AG04450 (cell line): ENCODE measurements at regions not wholly inside any gene's neighbourhood (a gene's known extent, or its start where the extent isn't known, plus 50 kb on each side); places are given as distances from the start of the nearest gene placed in this dataset.

Experiments
- CTCF ChIA-PET: fragments of 300-600, 350-600 bp; formaldehyde crosslinking; extraction: SDS; loops from one replicate; lab custom pipeline; 2022; ENCODE audit warnings: antibody characterized with exemption, inconsistent platforms; lab: Charles Lee
- POLR2A ChIA-PET: fragments of 350-600 bp; formaldehyde crosslinking; extraction: SDS; loops from one replicate; lab custom pipeline; 2021; ENCODE audit warnings: antibody characterized with exemption, inconsistent platforms; lab: Yijun Ruan, JAX
- DNase-seq: peaks from one replicate; pipeline ENCODE4 v3.0.0-alpha.2; 2011; ENCODE audit warnings: low read depth, low spot score
- H3K27ac ChIP-seq: one replicate; pipeline ENCODE4 v1.5.1; 2012; ENCODE audit warnings: low read depth, low read length, control low read depth
- H3K27me3 ChIP-seq: one replicate; pipeline ENCODE4 v1.6.0; 2012; ENCODE audit warnings: low read length; ENCODE audit not compliant: control insufficient read depth, insufficient read depth
- H3K4me3 ChIP-seq: 2 replicates; pipeline ENCODE4 v1.5.1; 2011; ENCODE audit warnings: mild to moderate bottlenecking, low read depth, low read length, control low read depth
- H3K9me3 ChIP-seq: 2 replicates; pipeline ENCODE4 v1.5.1; 2012; ENCODE audit warnings: low read length; ENCODE audit not compliant: control insufficient read depth, insufficient read depth
- TF ChIP-seq, protein P1 (sequence below): IDR thresholded peaks from 2 replicates; pipeline ENCODE4 v1.5.1; 2011; ENCODE audit warnings: low read depth, low read length, control low read depth, inconsistent platforms

DNA sequence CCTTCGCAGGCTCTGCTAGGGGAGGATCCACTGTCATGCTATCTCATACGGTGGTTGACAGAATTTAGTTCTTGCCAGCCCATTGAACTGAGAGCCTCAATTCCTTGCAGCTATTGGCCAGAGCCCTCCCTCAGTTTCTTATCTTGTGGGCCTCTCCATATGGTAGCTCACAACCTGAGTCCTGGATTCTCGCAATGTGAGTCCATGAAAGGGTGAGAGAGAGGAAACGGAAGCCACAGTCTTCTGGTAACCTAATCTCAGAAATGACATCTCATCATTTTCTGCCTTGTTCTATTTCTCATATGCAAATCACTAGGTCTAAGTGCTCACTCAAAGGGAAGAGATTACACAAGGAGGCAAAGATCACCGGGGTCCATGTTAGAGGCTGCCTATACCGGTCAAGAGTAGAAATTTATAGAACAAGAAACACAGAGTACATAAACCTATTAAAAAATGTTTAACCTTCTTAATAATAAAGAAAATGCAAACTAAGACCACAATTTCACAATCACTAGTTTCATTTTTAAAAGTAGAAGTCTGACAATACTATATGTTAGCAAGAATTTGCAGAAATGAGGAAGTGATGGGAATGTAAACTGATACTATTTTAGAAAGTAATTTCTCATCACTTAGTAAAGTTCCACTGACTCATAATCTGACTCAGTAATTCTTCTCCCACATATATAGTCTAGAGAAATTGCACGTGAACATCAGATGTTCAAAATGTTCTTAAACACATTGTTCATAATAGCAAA, 378.4 kb upstream of the AGTR1 start:
- TF ChIP-seq, protein P1, sequence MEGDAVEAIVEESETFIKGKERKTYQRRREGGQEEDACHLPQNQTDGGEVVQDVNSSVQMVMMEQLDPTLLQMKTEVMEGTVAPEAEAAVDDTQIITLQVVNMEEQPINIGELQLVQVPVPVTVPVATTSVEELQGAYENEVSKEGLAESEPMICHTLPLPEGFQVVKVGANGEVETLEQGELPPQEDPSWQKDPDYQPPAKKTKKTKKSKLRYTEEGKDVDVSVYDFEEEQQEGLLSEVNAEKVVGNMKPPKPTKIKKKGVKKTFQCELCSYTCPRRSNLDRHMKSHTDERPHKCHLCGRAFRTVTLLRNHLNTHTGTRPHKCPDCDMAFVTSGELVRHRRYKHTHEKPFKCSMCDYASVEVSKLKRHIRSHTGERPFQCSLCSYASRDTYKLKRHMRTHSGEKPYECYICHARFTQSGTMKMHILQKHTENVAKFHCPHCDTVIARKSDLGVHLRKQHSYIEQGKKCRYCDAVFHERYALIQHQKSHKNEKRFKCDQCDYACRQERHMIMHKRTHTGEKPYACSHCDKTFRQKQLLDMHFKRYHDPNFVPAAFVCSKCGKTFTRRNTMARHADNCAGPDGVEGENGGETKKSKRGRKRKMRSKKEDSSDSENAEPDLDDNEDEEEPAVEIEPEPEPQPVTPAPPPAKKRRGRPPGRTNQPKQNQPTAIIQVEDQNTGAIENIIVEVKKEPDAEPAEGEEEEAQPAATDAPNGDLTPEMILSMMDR, result no peak
- CTCF ChIA-PET, result interaction anchor here (3.6 kb wide), 1 partner anchor 10 kb away, joined by 25 read pairs; no protein-coding TSS in a partner anchor
- Histone ChIP-seq H3K27ac (peak overlapping the region; percentile 85), H3K9me3 (no peaks in the 10 kb centered on the region), H3K4me3 (no peak overlapping the region), H3K27me3 (no peaks in the 10 kb centered on the region)
- POLR2A ChIA-PET, result no interaction called here
- DNase-seq, result peak; percentile 44

DNA sequence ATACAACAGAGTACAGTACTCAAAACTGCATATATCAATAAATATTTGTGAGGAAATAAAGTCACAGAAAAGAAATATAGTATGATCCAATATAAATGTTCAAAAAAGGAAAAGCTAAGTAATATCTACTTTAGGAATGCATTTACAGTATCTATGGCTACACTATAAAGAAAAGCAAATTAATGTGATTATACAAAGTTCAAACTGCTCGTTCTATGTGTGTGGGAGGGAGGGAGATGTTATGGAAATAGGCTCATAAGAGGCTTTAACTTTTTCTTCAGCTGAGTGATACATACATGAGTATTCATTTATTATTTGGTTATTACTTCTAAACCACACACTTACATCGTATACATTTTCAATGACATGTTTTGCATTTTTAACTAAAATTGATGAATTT, 377.7 kb upstream of the AGTR1 start:
- Histone ChIP-seq H3K4me3 (no peak overlapping the region), H3K27me3 (no peaks in the 10 kb centered on the region), H3K27ac (no peak overlapping the region), H3K9me3 (no peaks in the 10 kb centered on the region)
- ChIA-PET CTCF (interaction anchor here (3.6 kb wide), 1 partner anchor 11 kb away, joined by 25 read pairs; no protein-coding TSS in a partner anchor), POLR2A (interaction anchor here (0.6 kb wide), 1 partner anchor 139 kb away, joined by 11 read pairs; no protein-coding TSS in a partner anchor)
- TF ChIP-seq, protein P1, result no peak
- DNase-seq, result no peak

DNA sequence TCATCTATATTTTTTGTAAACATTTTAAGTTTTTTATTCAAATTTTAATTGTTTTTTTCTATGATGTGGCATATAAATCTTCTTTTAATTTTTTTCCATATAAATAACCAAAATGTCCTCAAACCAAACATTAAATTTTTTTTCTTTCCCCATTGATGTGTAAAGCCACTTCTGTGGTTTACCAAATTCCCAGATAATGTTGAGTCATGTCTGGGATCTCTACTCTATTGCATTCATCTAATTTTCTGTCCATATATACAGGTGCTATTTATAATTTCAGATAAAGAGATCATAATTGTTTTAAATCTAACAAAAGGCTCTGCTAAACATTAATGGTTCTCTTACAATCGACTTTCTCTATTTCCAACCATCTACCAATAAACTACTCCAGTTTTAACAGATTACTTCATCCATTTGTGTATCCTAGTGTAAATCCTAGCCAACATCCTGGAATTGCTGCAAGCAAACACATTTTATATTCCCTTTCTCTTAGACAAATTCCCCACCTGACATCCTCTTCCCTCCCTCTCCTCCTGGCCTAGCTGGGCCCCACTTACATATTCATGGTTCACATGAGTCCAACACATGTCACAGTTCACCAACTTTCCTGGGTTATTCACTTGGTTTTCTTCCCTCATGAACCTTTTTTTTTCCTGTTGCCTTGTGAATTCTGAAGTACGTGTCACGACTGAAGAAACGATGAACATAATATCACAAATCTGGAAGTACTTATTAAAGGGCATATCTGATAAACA, 368.0 kb upstream of the AGTR1 start:
- ChIA-PET CTCF (no interaction called here), POLR2A (no interaction called here)
- no peak for DNase-seq
- H3K27ac ChIP-seq, result no peak overlapping the region
- TF ChIP-seq, protein P1, result no peak
- H3K9me3 ChIP-seq, result no peaks in the 10 kb centered on the region
- no peaks in the 10 kb centered on the region for H3K27me3 ChIP-seq
- H3K4me3 ChIP-seq, result no peak overlapping the region

DNA sequence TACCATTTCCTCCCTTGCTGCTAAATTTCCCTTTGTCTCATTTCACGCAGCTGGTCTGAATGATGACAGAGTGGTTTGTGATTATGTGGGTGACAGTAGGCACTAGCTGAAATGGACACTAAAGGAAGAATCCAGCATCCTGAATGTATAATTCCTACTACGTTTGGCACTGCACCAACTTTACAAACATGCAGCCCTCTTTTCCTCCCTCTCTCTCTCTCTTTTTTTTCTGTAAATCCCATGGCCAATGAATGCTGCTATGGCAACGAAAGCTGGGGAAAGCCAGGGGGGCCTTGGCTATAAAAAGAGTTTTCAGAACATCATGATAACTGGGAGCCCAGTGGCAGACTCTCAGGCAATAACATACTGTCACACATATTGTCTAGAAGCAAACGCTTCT, 367.2 kb upstream of the AGTR1 start:
- no peaks in the 10 kb centered on the region for H3K9me3 ChIP-seq
- POLR2A ChIA-PET, result no interaction called here
- CTCF ChIA-PET, result interaction anchor here (2.5 kb wide), 1 partner anchor 21 kb away, joined by 13 read pairs; no protein-coding TSS in a partner anchor
- TF ChIP-seq, protein P1, result no peak
- no peak overlapping the region for H3K4me3 ChIP-seq
- H3K27ac ChIP-seq, result no peak overlapping the region
- H3K27me3 ChIP-seq, result no peaks in the 10 kb centered on the region
- no peak for DNase-seq
